C4-2B (cell line): ENCODE measurements at regions not wholly inside any gene's neighbourhood (a gene's known extent, or its start where the extent isn't known, plus 50 kb on each side); places are given as distances from the start of the nearest gene placed in this dataset.
"Not testable (repeated sequence)": the region's sequence is repeated elsewhere in the genome, so short reads cannot be mapped to it uniquely, and the experiment has no call there.

Source experiments
- H3K27ac ChIP-seq: fragments of 450-650 bp; 2 replicates; pipeline ENCODE4 v1.5.1; 2017
- ZFX ChIP-seq: fragments of 450-650 bp; IDR thresholded peaks from 2 replicates; pipeline ENCODE4 v1.6.1; 2017
- TF ChIP-seq, protein P1 (sequence below): fragments of 450-650 bp; conservative IDR thresholded peaks from 2 replicates; pipeline ENCODE4 v1.5.1; 2017; ENCODE audit warnings: mild to moderate bottlenecking

DNA sequence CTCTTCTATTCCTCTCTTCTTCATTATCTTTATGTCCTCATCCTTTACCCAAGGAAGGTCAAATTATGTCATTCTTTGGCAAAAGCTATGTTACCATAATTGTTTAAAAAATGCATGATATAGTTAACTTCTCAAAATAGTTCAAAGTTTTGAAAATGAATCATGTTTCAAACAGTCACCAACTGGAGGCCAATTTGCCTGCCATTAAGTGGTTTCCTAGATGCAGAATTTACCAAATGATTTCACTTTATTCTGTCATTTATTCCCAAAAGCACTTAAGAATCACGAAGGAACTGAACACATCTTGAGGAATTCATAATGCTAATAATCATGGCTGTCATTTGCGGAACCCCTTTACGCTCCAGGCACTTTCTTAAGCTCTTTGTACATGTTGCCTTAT lies 190.9 kb upstream of the CDH11 start:
- TF ChIP-seq, protein P1, sequence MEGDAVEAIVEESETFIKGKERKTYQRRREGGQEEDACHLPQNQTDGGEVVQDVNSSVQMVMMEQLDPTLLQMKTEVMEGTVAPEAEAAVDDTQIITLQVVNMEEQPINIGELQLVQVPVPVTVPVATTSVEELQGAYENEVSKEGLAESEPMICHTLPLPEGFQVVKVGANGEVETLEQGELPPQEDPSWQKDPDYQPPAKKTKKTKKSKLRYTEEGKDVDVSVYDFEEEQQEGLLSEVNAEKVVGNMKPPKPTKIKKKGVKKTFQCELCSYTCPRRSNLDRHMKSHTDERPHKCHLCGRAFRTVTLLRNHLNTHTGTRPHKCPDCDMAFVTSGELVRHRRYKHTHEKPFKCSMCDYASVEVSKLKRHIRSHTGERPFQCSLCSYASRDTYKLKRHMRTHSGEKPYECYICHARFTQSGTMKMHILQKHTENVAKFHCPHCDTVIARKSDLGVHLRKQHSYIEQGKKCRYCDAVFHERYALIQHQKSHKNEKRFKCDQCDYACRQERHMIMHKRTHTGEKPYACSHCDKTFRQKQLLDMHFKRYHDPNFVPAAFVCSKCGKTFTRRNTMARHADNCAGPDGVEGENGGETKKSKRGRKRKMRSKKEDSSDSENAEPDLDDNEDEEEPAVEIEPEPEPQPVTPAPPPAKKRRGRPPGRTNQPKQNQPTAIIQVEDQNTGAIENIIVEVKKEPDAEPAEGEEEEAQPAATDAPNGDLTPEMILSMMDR = no peak
- no peak for TF ChIP-seq ZFX
- no peak overlapping the region for H3K27ac ChIP-seq

DNA sequence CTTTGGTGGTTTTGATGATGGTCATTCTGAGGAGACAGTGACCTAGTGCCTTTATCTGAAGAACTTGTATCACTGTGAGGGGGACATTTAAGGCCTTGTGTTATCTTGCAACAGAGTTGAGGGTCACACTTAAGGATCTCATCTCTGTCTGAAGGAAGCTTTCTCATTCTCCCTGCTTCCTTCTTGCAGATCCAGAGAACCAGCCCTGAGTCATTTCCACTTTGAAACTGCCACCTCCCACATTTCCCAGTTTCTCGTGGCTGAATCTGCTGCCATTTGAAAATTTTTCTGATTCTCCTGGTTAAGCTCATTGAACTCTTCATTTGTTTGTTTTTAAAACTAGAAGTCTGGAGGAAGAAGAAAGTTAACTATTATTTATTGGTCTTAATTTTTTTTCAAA lies 190.2 kb upstream of the CDH11 start:
- TF ChIP-seq, protein P1 = no peak
- no peak for TF ChIP-seq ZFX
- H3K27ac ChIP-seq = no peak overlapping the region

DNA sequence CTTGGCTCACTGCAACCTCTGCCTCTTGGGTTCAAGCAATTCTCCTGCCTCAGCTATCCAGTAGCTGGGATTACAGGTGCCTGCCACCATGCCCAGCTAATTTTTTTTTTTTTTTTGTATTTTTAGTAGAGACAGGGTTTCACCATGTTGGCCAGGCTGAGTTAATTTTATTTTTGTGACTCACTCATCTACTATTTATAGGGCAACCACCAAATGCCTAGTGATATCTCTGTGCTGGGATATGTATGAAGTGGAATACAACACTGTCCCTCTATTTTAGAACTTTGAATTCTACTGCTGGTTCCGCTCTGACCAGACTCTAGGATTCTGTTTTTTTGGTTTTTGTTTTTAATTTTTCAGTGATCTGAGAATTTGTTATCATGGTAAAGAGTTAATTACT lies 188.6 kb upstream of the CDH11 start:
- not testable (repeated sequence) for H3K27ac ChIP-seq

DNA sequence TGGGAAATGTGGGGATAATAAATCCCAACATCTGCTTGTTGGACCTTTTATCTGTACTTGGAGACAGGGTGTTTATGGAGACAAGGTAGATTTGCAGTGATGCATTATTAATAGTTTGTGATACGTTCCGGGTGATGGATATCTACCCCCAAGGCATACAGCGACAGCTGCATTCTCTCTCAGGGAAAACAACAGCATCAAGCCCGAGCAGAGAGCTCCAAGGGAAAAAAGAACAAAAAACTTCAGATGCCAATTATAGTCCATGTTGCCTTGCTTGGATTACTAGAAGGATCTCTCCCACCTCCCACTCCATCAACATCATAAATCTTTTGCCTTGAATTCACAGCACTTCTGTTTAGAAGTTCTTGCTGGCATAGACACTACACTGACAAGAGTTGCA lies 187.5 kb upstream of the CDH11 start:
- no peak overlapping the region for H3K27ac ChIP-seq
- TF ChIP-seq, protein P1 = no peak
- no peak for TF ChIP-seq ZFX

DNA sequence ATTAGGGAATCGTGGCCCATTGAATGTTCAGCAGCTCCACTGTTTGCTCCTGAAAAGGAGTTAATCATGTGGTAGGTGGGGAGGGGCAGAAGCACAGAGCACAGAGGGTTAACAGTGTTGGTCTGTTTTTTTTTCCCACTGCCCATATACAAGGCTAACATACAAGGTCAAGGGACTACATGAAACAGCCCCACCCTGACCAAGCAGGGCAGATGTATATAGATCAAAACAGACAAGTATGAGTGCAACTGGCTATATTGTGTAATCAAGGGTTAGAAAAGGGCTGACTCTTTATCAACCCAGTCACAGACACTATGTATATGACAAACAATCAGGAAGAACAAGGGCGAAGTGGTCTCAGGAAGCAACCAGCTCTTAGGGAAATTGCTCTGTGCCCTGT lies 186.6 kb upstream of the CDH11 start:
- no peak overlapping the region for H3K27ac ChIP-seq
- TF ChIP-seq, protein P1 = no peak
- no peak for TF ChIP-seq ZFX

DNA sequence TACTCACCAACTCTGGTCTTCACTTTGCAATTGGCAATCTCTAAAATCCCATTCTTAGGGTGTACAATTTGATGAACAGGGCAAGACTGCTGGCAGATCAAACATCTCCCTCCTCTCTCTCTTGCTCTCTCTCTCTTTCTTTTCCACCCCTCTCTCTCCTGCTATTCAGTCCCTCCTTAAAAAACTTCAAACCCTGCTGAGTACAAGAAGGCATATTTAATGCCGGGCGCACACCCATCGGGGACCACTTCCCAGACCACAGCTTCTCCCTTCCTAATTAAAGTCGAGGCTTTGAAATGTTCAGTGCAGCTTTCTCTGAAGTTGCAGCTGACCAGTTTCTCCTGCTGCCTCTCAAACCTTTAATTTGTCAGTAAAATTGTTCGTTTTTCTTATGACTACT lies 185.4 kb upstream of the CDH11 start:
- TF ChIP-seq ZFX = no peak
- TF ChIP-seq, protein P1 = no peak
- no peak overlapping the region for H3K27ac ChIP-seq

DNA sequence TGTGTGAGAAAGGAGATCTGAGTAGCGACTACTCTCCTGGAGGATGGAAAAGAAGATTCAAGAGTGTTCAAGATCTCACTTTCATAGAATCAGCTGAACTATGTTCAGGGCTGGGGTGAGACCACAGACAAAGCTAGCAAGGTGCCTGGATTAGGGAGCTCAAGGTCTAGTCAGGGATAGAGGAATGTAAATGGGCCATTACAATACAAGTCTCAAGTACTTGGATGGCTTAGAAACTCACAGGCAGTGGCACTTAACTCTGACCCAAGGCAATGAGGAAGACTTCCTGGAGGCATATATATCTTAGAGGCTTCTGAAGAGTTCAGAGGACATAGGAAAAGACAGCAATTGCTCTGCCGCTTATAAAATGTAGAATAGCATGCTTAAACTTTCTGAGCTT lies 184.9 kb upstream of the CDH11 start:
- no peak overlapping the region for H3K27ac ChIP-seq
- no peak for TF ChIP-seq ZFX
- TF ChIP-seq, protein P1 = no peak

DNA sequence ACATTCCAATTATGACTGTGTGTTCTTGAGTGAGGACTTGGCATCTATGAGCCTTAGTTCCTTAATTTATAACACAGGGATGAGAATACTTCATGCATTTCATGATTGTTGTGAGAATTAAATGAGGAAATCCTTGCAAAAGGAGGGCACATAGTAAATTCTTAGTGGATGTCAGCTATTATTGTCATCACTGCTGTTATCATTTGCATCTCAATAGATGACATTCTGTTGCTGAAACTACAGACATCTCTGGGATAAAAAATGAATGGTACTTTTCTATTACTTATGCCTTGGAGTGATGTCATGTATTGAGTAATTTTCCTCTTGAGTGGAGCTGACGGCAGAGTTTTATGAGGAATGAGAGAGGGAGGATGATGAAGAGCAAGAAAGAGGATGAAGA lies 184.4 kb upstream of the CDH11 start:
- H3K27ac ChIP-seq = no peak overlapping the region
- TF ChIP-seq, protein P1 = no peak
- no peak for TF ChIP-seq ZFX
